ENCODE measurements at regions not wholly inside any gene's neighbourhood (a gene's known extent, or its start where the extent isn't known, plus 50 kb on each side); places are given as distances from the start of the nearest gene placed in this dataset.

- DNase-seq (ENCODE audit: low read depth in 2 of 2) = no peak
Observed at GRCh38 chr6:112799889-112800288, 452.8 kb downstream of the RFPL4B start.

DNA sequence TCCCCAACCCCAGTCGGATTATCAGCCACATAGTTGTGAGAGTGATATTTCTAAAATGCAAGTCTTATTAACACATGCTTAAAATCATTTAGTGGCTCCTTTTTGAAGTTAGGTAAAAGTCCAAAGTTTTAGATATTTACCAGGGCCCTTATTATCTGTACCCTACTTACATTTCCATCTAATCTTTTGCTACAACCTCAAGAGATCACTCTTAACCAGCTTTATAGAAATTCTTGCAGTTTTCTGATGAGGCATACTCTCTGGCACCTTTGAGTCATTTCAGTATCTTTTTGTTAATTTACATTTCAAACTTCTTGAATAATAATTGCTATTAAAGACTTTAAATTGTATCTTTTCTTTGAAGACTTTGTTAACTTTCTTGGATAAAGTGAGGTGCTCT lies 453.3 kb downstream of the RFPL4B start:
- DNase-seq (ENCODE audit: low read depth in 2 of 2) = no peak

DNA sequence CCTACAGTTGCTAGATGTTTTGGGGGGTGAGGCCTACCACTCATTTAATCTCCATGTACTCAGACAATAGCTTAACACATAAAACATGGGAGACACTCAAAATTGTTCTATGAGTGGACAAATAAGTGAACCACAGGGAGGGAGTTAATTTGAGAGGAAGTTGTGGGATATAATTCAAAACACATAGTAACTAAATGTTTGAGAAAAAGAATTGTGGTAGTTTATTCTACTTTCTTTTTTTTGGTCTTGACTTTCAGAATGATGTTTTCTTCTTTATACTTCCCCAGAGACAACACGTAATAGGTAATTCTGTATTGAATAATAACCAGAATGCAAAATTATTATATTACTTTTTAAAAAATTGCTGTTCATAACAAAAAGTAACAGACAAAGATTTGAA lies 453.8 kb downstream of the RFPL4B start:
- no peak for DNase-seq (ENCODE audit: low read depth in 2 of 2)

DNA sequence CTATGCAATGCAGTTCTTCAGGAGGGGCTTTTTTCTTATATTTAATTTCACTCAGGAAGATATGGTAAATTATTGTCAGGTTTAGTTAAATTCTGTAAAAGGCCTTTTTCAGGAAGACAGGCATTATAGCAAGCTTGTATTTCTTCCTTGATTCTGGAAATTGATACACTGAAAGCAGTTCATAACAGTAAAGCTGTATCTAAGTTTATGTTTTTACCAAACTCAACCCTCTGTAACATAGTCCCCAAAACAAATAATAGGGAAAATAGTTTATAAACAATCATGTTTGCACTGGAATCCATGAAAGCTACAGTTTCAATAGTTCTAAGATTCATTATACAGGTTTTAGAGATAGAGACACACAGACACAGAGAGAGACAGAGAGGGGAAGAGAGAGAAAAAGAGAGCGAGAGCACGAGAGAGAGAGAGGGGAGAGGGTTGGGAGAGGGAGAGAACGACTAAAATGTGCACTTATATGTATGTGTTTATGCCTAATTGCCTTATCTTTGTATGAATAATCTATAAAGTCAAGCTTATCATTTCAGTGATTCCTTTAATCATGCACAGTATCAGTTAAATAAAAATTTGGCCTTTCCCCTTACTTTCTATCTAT lies 454.4 kb downstream of the RFPL4B start:
- no peak for DNase-seq (ENCODE audit: low read depth in 2 of 2)

DNA sequence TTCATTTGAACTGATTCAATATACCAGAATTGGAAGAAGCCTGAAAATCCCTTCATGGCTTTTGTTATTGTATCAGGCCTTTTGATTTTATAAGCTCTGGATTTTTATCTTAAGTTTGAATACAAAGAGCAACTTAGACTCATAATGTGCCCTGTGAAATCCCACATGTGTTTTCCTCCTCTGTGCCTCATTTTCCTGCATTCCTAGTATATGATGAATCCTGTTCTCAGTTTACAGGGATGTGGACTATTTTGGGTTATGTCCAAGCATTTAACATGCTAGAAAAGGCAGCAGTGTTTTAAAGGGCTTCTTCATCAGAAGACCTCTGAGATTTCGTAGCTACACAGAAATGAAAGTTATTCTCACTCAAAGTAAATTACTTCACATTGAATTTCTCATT lies 455.0 kb downstream of the RFPL4B start:
- DNase-seq (ENCODE audit: low read depth in 2 of 2) = no peak

- DNase-seq (ENCODE audit: low read depth in 2 of 2) = no peak
Observed at GRCh38 chr6:112804638-112805330, 457.7 kb downstream of the RFPL4B start.

GRCh38 chr6:112806163-112806865 lies 459.2 kb downstream of the RFPL4B start:
- DNase-seq (ENCODE audit: low read depth in 2 of 2) = no peak

DNA sequence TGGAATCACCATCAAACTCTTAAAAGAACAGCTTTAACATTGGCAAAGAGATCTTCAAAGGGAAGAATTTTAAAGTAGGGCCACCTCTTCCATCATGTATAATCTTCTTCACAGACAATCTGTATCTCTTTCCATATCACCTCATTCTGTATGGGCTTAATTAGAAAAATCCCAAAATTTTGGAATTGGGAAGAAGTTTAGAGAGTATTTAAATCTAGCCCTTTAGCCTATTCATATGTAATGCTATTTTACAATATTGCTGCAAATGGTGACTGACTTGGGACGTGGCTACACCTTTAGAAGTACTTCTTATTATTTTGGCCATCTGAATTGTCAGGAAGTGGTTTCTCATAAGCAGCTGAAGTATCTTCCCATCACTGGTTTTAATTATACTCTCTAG lies 474.3 kb downstream of the RFPL4B start:
- no peak for DNase-seq (ENCODE audit: low read depth in 2 of 2)

DNA sequence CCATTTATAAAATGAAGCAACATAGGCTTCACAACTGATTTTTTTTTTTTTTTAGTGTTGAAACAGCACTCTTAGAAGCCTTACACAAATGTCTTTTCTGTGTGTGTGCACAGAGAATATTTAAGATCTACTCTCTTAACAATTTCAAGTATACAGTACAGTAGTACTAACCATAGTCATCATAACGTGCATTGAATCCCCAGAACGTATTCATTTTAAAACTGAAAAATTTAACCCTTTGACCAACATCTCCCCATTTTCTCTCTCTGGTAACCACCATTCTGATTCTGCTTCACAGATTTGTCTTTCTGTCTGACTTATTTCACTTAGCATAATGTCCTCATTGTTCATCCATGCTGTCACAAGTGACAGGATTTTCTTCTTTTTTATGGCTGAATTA lies 475.6 kb downstream of the RFPL4B start:
- no peak for DNase-seq (ENCODE audit: low read depth in 2 of 2)

DNA sequence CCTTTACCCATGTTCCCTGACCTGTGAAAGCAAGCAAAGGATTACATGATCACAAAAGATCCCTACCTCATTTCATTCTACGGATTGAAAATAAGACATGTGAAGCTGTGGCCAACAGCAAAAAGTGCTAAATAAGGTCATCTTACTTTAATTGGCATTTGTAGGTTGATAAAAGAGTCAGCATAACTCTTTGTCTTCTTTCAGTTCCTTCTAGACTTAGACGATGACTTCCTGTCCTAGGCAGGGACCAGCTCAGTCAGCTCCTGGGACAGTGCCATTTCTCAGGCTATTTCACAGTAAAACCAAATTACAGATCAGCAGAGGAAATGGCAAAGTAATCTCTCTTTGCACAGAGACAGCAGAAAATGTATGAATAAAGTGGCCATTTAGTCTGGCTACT lies 480.7 kb downstream of the RFPL4B start:
- no peak for DNase-seq (ENCODE audit: low read depth in 2 of 2)

GRCh38 chr6:112831022-112831421 lies 483.9 kb downstream of the RFPL4B start:
- no peak for DNase-seq (ENCODE audit: low read depth in 2 of 2)

GRCh38 chr6:112833581-112834131 lies 486.5 kb downstream of the RFPL4B start:
- DNase-seq (ENCODE audit: low read depth in 2 of 2) = no peak

GRCh38 chr6:112835078-112835477 lies 487.9 kb downstream of the RFPL4B start:
- DNase-seq (ENCODE audit: low read depth in 2 of 2) = no peak

GRCh38 chr6:112839525-112839961 lies 492.4 kb downstream of the RFPL4B start:
- DNase-seq (ENCODE audit: low read depth in 2 of 2) = no peak

DNA sequence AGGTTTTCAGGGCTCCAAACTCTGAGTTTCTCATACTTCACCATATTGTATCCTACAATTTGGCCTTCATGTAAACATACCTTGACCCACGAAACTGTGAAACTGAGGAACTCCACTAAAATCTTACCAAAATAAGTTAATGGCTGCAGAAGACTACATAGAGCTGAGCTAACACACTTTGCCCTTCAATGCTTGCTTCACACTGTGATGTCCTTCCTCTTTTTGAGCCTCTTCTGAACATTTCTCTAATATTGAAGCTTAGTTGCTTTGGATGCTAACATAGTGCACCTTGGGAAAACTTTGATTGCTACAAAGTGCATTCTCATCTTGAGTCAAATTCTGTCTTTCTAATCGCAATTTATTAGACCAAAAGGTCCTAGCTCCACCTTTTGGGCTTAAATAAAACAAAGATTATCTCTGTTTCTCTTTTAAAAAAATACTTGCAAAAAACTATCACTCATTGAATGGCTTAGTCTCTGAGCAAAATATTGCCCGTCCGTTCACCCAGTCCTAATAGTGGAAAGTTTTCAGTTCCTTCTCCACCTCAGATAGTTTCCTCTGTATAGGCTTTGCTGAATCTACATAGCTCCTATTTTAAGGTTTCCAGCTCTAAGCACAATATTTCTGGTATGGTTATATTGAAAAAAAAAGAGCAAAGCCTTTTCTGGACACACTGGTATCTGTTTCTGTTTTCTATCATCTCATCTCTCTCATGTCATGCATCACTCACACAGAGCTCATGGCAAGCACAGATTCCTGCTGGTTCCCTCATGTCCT lies 494.6 kb downstream of the RFPL4B start:
- no peak for DNase-seq (ENCODE audit: low read depth in 2 of 2)

- no peak for DNase-seq (ENCODE audit: low read depth in 2 of 2)
Observed at GRCh38 chr6:112842330-112842685, 495.2 kb downstream of the RFPL4B start.

- DNase-seq (ENCODE audit: low read depth in 2 of 2) = no peak
Observed at GRCh38 chr6:112846681-112847080, 499.6 kb downstream of the RFPL4B start.

DNA sequence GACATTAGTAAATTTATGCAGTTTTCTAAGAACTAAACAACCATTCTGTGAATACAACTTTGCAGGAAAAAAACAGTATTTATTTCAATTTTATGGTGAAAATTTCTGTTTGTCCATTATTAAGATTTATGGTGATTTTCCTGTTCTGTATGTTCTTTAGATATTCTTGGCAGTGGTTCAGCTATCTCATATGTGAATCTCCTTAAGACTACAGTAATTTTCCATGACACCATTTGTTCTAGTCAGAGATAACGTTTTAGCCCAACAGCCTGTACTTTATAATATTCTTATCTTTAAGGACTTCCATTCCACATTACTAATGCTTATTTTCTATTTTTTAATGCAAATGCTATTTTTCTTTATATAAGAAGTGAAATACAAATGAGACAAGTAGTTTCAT lies 504.0 kb downstream of the RFPL4B start:
- no peak for DNase-seq (ENCODE audit: low read depth in 2 of 2)

GRCh38 chr6:112853162-112853561 lies 506.0 kb downstream of the RFPL4B start:
- no peak for DNase-seq (ENCODE audit: low read depth in 2 of 2)

- DNase-seq (ENCODE audit: low read depth in 2 of 2) = no peak
Observed at GRCh38 chr6:112863753-112864152, 516.6 kb downstream of the RFPL4B start.

GRCh38 chr6:112865131-112865530 lies 518.0 kb downstream of the RFPL4B start:
- no peak for DNase-seq (ENCODE audit: low read depth in 2 of 2)

- no peak for DNase-seq (ENCODE audit: low read depth in 2 of 2)
Observed at GRCh38 chr6:112874881-112875280, 527.8 kb downstream of the RFPL4B start.
